Activated gamma-delta T cell treated with anti-CD3 and anti-CD28 coated beads, Interleukin-2, amount 50 U/mL, for 16 hours (primary cell): ENCODE measurements at regions not wholly inside any gene's neighbourhood (a gene's known extent, or its start where the extent isn't known, plus 50 kb on each side); places are given as distances from the start of the nearest gene placed in this dataset.
"Not testable (repeated sequence)": the region's sequence is repeated elsewhere in the genome, so short reads cannot be mapped to it uniquely, and the experiment has no call there.

Experiments
- DNase-seq: peaks from one replicate; pipeline ENCODE4 v3.0.0-alpha.2; 2020; ENCODE audit warnings: low read depth

GRCh38 chr6:137969874-137970273, 102.8 kb downstream of the TNFAIP3 start:
- DNase-seq: no peak

GRCh38 chr6:137970368-137970767, 103.3 kb downstream of the TNFAIP3 start:
- DNase-seq: peak; percentile 7

- no peak for DNase-seq
Observed at GRCh38 chr6:137973201-137973600, 106.1 kb downstream of the TNFAIP3 start.

GRCh38 chr6:137975188-137975940, 108.3 kb downstream of the TNFAIP3 start:
- DNase-seq: peak; percentile 17

GRCh38 chr6:137976430-137976829, 109.4 kb downstream of the TNFAIP3 start:
- DNase-seq: no peak

- no peak for DNase-seq
Observed at GRCh38 chr6:137977206-137977605, 110.1 kb downstream of the TNFAIP3 start.

GRCh38 chr6:137977814-137978213, 110.8 kb downstream of the TNFAIP3 start:
- no peak for DNase-seq

- no peak for DNase-seq
Observed at GRCh38 chr6:137978252-137978896, 111.3 kb downstream of the TNFAIP3 start.

- DNase-seq: not testable (repeated sequence)
Observed at GRCh38 chr6:137979263-137979662, 112.2 kb downstream of the TNFAIP3 start.

GRCh38 chr6:137980777-137981176, 113.7 kb downstream of the TNFAIP3 start:
- no peak for DNase-seq

- no peak for DNase-seq
Observed at GRCh38 chr6:137981758-137982157, 114.7 kb downstream of the TNFAIP3 start.

- DNase-seq: no peak
Observed at GRCh38 chr6:137982418-137983189, 115.5 kb downstream of the TNFAIP3 start.

- no peak for DNase-seq
Observed at GRCh38 chr6:137983269-137983668, 116.2 kb downstream of the TNFAIP3 start.

- DNase-seq: no peak
Observed at GRCh38 chr6:137989664-137990063, 117.6 kb downstream of the PERP start.

- no peak for DNase-seq
Observed at GRCh38 chr6:137995371-137995770, 111.8 kb downstream of the PERP start.

- no peak for DNase-seq
Observed at GRCh38 chr6:137998461-137999019, 108.7 kb downstream of the PERP start.

GRCh38 chr6:137999815-138000214, 107.4 kb downstream of the PERP start:
- no peak for DNase-seq

GRCh38 chr6:138000941-138001340, 106.3 kb downstream of the PERP start:
- no peak for DNase-seq

- peak; percentile 55 for DNase-seq
Observed at GRCh38 chr6:138001750-138002349, 105.4 kb downstream of the PERP start.

- DNase-seq: no peak
Observed at GRCh38 chr6:138004430-138005287, 102.6 kb downstream of the PERP start.

- no peak for DNase-seq
Observed at GRCh38 chr6:138005846-138006245, 101.4 kb downstream of the PERP start.
